Tongue (tissue), 1 donor: ENCODE measurements at regions not wholly inside any gene's neighbourhood (a gene's known extent, or its start where the extent isn't known, plus 50 kb on each side); places are given as distances from the start of the nearest gene placed in this dataset.
A peak's percentile ranks its signal among the peaks of the same experiment; 100 is the strongest.

Experiments
- DNase-seq: peaks from one replicate; pipeline ENCODE4 v3.0.0-alpha.2; 2015

- no peak for DNase-seq
These were observed 741.8 kb downstream of the HDGFL1 start for GRCh38 chr6:23311211-23311610.

- DNase-seq, result no peak
These were observed 746.8 kb downstream of the HDGFL1 start for GRCh38 chr6:23316131-23316530.

GRCh38 chr6:23316931-23317330, 747.6 kb downstream of the HDGFL1 start:
- DNase-seq, result no peak

GRCh38 chr6:23319582-23319981, 750.2 kb downstream of the HDGFL1 start:
- no peak for DNase-seq

- DNase-seq, result no peak
These were observed 751.2 kb downstream of the HDGFL1 start for GRCh38 chr6:23320471-23321015.

- DNase-seq, result no peak
These were observed 754.5 kb downstream of the HDGFL1 start for GRCh38 chr6:23323897-23324296.

GRCh38 chr6:23325065-23325464, 755.7 kb downstream of the HDGFL1 start:
- peak; percentile 66 for DNase-seq

DNA sequence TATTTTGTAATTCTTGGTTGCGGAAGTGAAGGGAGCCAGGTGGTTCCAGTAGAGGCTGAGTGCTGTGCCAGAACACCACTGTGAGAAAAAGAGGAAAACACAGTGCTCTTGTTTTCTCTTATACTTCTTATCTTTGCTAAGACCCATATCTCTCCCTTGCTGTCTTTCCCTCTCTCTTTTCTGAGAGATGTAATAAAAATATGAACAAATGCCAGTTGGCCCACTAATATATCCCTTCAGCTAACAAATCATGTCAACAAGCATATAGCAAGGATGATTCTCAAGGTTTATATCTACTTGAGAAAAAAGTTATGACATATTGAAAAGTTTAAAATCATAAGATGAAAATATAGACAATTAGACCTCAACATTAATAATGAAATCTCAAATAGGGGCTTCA, 758.3 kb downstream of the HDGFL1 start:
- DNase-seq, result no peak

GRCh38 chr6:23329086-23329485, 759.7 kb downstream of the HDGFL1 start:
- no peak for DNase-seq

- DNase-seq, result no peak
These were observed 761.3 kb downstream of the HDGFL1 start for GRCh38 chr6:23330632-23331031.

DNA sequence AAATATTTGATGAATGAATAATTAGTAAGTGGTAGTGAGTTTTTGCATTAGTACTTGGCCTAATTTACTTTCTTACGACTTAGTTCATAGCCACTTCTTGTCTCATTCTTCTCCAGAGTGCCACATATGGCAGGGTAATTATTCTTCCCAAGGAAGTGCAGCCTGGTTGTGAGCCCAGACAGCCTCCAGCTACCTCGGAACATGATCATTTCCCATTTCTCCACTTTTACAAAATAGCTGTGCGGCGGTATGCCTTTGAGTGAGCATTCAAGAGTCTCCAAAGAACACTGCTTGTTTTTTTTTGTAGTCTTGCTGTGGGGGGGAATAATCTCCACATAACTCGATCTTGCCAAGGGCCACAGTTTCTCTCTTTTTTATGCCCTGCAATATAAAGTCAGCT, 765.0 kb downstream of the HDGFL1 start:
- no peak for DNase-seq

GRCh38 chr6:23335894-23336293, 766.5 kb downstream of the HDGFL1 start:
- DNase-seq, result no peak

DNA sequence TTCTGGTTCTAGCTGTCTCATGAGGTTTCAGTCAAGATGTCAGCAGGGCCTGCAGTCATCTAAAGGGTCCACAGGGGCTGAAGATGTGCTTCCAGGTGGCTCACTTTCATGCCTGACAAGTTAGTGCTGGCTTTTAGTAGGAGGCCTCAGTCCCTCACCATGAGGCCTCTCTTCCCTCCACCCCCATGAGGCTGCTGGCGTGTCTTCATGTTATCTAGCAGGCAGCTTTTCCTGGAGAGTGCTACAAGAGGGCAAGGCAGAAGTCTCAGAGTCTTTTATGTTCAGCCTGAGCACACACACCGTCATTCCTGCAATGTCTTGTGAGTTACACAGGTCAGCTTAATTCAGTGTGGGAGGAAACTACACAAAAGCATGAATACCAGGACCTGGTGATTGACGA, 769.9 kb downstream of the HDGFL1 start:
- no peak for DNase-seq

DNA sequence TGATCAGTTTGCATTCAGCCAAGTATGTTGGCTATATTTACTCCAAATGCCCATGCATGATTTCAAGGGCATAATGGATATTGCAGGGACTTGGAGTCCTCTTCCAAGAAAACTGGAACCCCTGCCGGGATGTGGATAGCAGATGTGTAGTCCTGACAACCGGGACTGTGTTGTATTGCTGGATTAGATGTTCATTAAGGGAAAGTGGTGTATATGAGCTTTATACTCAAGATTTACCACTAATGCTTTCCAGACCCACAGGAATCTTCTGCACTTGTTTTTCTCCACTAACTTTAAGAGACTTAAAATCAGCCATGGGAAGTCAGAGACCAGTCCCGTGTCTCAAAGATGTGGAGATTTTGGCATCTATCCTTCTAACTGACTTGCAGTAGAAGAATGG, 770.9 kb downstream of the HDGFL1 start:
- peak; percentile 71 for DNase-seq

DNA sequence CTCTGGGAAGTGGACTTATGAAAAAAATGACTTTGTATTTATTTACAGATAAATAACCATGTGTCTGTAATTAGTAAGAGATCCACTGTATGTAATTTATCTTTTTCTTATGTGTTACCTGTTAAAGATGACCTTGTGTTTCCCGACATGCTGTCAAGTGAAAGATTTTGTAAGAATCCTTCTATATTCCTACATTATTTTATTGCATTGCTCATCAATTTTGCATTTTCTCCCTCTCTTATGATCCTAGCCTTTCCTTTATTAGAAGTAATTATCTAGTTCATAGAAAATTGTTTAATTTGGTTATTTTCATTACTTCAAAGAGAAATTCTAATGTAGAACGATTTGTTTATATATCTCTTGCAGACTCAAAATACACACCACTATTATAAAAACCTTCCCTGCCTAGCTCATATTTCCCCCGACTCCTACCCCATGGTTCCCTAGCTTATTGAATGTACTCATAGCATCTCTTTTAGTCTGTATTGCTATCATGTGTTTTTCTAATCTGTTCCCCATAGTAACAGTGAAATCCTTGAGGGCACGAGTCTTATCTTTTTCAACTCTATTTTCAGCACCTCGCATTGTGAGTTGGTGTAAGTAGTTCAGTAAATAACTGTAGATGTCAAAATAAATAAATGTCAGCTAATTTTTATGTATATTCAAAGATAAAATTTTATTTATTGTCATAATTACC, 774.4 kb downstream of the HDGFL1 start:
- DNase-seq, result no peak

DNA sequence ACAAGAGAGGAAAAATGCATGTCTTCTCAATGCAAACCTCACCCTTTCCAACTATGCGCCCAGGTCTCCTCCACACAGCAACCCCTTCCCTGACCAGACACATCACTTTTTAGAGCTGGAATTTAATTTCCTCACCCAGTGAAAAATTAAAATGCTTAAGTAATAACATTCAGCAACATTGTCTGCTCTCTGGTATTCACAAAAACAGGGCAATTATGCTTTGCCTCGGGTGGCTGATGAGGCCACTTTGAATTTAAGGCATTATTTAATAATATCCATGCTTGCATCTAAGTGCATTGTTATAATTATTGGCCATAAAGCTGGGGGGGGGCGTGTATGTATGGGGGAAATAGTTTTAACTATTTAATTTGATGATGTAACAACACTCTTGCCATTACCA, 777.8 kb upstream of the NRSN1 start:
- no peak for DNase-seq

- peak; percentile 39 for DNase-seq
These were observed 776.4 kb upstream of the NRSN1 start for GRCh38 chr6:23349521-23350147.

GRCh38 chr6:23350752-23351453, 775.1 kb upstream of the NRSN1 start:
- DNase-seq, result no peak

DNA sequence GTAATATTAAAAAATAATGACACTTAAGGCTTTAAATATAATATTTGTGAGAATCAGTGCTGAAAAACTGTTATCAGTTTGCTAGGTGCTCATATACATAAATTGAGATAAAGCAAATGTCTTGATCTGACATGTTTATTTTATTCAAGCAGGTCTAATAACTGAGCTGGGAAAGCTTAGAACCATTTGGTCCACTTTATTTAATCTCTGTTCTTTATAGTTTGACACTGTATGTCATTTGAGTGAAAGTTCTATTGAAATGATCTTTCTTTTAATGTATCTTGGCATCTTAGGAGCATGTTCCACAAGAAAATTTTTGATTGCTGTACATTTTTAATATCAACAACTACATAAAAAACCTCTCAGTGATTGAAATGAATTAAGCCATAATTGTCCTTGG, 772.0 kb upstream of the NRSN1 start:
- no peak for DNase-seq

DNA sequence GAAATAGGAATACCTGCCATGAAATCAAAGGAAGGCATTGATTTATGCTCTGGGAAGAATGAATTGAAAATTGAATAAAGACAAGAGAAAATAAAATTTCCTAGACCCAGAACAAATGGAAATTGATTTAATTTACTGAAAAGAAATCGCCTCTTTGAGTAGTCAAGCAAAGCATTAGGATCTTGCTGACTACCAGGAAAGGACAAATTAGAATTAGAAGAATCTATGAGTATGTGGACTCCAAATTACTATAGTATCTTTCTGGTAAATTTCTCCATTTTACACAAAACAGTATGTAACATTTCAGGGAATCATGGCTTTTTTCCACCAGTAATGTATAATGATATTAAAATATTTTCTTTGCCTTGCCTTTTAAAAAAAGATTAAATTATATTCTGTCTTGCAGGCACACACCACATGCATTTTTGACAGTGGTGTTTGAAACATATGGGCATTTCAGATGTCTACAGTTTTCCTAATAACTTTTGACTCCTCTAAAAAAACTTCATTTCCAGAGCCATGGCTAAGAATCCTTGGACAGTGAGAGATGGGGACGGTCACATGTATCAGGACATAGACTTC, 768.7 kb upstream of the NRSN1 start:
- no peak for DNase-seq

- DNase-seq, result no peak
These were observed 760.3 kb upstream of the NRSN1 start for GRCh38 chr6:23365732-23366131.

GRCh38 chr6:23367311-23367710, 758.7 kb upstream of the NRSN1 start:
- no peak for DNase-seq

DNA sequence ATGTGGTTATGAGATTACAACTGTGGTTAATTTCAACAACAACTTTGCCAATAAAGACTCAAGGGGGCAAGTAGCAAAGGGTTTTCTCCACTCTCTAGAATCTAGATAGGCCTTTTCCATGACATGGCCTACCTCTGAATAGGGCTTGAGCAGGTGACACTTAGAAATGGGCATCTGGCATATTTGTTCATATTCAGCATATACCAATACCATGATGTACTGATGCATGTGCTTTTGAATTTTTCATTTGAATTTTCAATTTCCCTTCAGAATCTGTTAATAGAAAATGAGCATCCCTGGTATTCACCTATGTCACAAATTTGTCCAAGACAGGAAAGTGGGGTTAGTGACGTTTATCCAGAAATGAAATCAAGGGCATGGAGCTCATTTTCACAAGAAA, 757.5 kb upstream of the NRSN1 start:
- no peak for DNase-seq
